Fibroblast of lung (primary cell): ENCODE measurements at regions not wholly inside any gene's neighbourhood (a gene's known extent, or its start where the extent isn't known, plus 50 kb on each side); places are given as distances from the start of the nearest gene placed in this dataset.

ENCODE experiments used
- EZH2 ChIP-seq: IDR thresholded peaks from 2 replicates; pipeline ENCODE4 v1.5.1; 2012; ENCODE audit warnings: low read length, control low read depth, mild to moderate bottlenecking; ENCODE audit errors: missing control alignments
- TF ChIP-seq, protein P1 (sequence below), 2 donors: IDR thresholded peaks in 1 of 2; conservative IDR thresholded peaks in 1 of 2; 1 replicate in 1 of 2; 2 replicates in 1 of 2; pipeline ENCODE4 v1.5.1; 2011 to 2012; ENCODE audit warnings: low read length in 2 of 2, control low read depth in 1 of 2, inconsistent platforms in 1 of 2, low read depth in 1 of 2, mild to moderate bottlenecking in 1 of 2

DNA sequence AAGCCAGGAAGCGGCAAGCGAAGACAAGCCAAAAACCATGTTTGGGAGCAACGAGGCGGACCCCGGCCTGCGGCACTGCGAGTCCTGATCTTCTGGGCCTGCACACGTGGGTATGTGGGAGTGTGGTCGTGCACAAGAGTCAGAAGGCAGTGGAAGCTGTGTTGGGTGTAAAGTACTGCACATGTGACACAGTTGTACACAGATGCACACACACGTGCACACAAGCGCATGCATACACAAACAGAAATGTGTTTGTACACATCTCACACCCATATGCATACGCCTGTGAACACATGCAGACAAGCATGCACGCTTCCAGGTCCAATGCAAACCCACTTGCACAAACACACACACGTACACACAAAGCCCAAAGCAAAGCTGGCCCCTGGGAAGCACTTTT, 52.6 kb upstream of the SLCO4A1 start:
- TF ChIP-seq, protein P1, sequence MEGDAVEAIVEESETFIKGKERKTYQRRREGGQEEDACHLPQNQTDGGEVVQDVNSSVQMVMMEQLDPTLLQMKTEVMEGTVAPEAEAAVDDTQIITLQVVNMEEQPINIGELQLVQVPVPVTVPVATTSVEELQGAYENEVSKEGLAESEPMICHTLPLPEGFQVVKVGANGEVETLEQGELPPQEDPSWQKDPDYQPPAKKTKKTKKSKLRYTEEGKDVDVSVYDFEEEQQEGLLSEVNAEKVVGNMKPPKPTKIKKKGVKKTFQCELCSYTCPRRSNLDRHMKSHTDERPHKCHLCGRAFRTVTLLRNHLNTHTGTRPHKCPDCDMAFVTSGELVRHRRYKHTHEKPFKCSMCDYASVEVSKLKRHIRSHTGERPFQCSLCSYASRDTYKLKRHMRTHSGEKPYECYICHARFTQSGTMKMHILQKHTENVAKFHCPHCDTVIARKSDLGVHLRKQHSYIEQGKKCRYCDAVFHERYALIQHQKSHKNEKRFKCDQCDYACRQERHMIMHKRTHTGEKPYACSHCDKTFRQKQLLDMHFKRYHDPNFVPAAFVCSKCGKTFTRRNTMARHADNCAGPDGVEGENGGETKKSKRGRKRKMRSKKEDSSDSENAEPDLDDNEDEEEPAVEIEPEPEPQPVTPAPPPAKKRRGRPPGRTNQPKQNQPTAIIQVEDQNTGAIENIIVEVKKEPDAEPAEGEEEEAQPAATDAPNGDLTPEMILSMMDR (conservative IDR thresholded peaks at IDR 0.05 in 1 of 2, IDR thresholded peaks at IDR 0.05 in 1 of 2; ENCODE audit: low read depth in 1 of 2, low read length in 2 of 2): no peak
- no peak for TF ChIP-seq EZH2
